SU-DHL-6 (cell line): ENCODE measurements at regions not wholly inside any gene's neighbourhood (a gene's known extent, or its start where the extent isn't known, plus 50 kb on each side); places are given as distances from the start of the nearest gene placed in this dataset.

Experiments used
- CTCF ChIP-seq: fragments of 200-600 bp; sonication (generic); IDR thresholded peaks from one replicate; pipeline ENCODE4 v1.5.1; 2017; ENCODE audit warnings: antibody characterized with exemption, mild to moderate bottlenecking, low read length, moderate library complexity; ENCODE audit not compliant: insufficient read depth, poor library complexity, severe bottlenecking
- EZH2phosphoT487 ChIP-seq: fragments of 200-600 bp; sonication (generic), shearing (Covaris generic); conservative IDR thresholded peaks from 2 replicates; pipeline ENCODE4 v1.6.1; 2018; ENCODE audit warnings: mild to moderate bottlenecking, antibody characterized with exemption, low read length, moderate library complexity, mixed read lengths

- TF ChIP-seq CTCF (no peak), EZH2phosphoT487 (no peak)
Measured at GRCh38 chr15:70442616-70443321, 320.6 kb downstream of the UACA start.
